DMS53 treated with DMSO at 0.1 percent for 48 hours (cell line): ENCODE measurements at regions not wholly inside any gene's neighbourhood (a gene's known extent, or its start where the extent isn't known, plus 50 kb on each side); places are given as distances from the start of the nearest gene placed in this dataset.
A peak's percentile ranks its signal among the peaks of the same experiment; 100 is the strongest.

ENCODE experiments used
- DNase-seq: peaks from one replicate; lab custom pipeline; 2025; ENCODE audit not compliant: unreplicated experiment; lab: John Stamatoyannopoulos, UW

DNA sequence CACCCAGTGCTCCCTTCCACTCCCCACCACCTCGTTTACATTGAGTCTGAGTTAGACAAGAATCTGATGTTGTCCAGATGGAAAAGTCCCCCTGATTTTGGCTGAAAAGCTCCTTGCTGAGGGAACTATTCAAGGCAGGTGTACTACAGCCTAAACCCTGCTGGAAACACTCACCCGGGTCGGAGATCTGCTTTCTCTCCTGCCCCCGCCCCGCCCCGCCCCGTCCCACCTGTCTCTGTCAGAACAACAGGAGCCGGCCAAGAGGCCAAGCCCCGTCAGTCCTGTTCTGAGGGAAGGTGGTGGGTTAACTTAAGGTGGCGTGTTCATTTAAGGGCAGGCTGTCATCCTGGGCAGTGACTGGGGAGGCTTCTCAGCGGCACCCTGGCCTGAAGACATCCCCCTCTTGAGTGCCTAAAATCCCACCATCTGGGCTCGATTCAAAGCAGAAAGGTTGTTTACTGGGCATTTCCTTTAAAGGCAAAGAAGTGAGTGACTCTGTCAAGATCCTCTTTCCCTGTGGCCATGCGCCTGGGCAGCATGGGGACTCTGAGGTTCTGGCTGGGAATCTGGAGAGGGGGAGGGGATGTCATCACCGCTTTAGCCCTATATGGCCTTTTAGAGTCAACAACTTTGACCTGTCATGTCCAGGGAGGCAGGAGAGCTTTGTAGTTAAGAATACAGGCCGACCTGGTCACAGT lies 71.1 kb upstream of the NEURL1B start:
- DNase-seq, result peak; percentile 75

DNA sequence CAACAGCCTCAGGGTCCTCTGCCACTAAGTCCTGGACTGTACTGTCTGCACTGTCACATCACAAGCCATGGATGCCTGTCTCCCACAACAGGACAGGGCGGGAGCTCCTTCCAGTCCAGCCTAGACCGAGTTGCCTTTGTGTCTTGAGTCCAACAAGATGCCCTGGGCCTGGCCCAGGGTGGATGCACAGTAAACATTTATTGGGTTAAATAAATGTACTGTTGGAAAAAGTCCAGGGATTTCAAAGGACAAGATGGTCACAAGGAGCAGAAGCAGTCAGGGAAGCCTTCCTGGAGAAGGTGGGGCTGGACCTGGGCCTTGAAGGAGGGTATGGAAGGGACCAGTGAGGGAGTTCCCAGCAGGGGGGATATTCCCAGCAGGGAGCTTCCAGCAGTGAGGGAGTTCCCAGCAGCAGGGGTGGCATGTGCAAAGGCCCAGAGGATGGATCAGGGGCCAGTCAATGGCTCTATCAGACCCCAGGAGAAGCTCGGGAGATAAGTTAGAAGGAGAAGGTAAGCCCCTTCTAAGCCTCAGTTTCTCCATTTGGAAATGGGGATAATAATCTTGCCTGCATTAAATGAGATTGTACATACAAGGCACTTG lies 72.7 kb upstream of the NEURL1B start:
- no peak for DNase-seq

DNA sequence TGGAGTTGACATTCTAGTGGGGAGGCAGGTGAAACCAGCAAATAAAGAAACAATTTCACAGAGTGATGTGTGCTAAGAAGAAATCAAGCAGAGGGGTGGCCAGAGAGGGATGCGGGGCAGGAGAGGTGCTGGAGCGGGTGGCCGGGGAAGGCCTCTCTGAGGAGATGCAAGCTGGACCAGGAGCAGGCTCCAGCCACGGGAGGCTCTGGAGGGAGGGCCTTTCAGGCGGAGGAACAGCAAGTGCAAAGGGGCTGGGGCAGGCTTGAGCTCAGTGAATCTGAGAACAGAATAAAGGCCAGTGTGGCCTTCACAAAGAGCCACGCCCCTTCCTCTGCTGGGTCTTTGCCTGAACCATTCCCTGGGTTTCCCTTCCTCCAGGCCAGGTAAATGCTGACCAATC lies 73.2 kb upstream of the NEURL1B start:
- no peak for DNase-seq

DNA sequence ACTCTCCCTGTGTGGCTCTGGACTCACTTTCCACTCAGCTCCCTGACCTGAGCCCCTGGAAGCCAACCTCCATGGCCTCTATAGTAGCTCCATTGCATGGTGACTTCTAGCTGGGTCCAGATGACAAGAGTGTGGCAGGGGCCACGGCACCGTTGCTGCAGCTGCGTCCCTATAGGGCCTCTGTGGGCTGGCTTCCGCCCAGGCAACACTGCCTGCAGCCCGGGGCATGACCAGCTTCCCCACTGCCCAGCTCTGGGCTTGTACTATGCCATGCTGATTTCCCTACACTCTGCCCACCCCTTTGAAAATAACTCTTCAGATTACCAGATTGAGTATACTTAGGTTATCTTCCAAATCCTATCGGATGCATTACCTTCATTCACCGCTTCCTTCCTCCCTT lies 73.8 kb upstream of the NEURL1B start:
- DNase-seq, result no peak

DNA sequence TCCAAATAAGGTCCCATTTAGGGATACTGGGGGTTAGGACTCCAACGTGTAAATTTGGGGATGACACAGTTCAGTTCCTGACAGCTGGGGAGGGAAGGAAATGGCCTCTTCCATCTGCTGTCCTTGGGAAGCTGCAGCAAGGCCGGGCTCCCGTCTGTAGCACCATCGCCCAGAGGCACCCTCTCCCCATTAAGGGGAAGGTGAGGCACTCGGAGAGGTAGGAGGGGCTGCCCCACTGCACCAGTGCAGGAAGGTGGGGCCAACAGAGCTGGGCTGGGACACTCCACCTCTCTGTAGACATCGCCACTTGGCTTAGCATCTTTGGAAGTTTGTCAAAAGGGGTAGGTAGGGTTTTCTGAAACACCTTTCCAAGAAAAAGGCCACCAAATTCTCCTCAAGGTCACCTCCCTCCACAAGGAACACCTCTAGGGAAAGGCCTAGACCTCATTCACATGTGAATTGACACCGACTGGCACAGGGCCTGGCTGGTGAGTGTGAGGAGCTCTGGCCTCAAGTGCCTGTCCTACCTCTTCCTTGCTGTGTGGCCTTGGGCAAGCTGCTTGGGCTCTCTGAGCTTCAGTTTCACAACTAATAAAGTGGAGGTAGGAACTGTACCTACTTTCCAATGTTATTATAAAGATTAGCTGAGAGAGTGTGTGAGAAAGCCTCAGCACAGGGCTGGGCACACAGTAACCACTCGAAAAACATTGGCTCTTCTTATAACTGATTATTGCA lies 75.0 kb upstream of the NEURL1B start:
- DNase-seq, result no peak

DNA sequence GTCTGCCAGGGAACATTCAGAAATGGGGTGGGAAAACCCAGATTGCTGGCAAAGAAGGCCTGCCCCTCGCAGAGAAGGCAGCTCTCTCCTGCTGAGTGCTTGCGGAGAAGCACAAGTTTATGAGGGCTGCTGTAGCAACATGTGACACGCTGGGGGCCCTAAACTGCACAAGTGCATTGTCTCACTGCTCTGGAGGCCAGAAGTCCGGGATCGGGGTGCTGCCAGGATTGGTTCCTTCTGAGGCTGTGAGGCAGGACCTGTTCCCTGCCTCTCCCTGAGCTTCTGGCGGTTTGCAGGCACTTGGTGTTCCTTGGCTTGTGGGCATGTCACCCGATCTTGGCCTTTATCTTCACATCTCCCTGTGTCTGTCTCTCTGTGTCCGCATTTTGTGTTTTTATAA lies 75.6 kb upstream of the NEURL1B start:
- DNase-seq, result no peak

DNA sequence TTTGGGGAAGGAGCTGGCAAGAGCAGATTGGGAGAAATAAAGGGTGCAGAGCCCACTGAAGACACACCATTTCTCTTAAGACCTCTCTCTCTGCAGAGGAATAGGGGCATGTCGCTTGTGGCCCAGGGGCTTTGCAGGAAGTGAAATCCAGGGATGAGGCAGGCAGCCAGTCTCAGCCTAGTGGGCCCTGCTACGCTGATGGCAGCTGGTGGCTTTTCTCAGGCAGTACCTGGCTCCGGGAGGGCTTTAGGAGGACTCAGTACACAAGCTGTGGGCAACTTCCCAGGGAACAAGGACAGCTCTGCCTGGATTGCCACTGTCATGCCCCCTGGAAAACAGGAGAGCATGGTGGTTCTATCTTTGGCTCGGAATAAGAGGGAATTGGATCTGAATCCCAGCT lies 76.2 kb upstream of the NEURL1B start:
- peak; percentile 49 for DNase-seq

DNA sequence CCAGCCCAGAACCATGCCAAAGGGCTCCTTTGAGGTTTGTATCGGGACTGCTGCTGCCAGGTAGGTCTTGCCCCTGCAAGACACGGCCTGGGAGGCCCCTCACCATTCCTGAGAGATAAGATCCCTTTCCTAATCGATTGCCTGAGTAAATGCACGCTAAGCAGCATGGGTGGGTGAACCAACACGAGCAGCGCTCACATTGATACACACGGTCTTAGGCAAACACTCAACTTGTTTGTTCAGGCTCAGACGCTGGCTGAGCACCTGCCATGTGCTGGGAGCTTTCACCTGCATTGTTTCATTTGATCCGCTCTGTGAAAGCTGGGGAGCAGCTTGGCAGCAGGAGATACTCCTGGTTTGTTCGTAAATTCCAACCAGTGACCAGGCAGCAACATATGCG lies 76.9 kb upstream of the NEURL1B start:
- DNase-seq, result peak; percentile 99

DNA sequence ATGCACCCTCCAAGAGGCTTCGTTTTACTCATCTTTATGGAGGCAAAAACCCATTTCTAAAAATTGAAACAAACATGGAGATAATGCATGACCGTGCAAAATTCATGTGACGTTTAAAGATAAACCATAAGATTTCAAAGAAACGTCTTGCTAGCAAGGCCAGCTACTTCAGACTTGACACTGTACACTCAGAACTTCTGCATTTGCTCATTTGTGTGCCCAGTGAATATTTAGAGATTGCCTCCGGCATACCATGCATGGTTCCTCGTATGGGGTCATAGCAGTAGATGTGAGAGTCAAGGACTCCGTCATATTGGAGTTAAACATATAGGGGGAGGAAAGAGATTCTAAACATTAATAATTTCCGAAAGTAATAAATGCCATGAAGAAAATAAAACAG lies 78.6 kb upstream of the NEURL1B start:
- no peak for DNase-seq

DNA sequence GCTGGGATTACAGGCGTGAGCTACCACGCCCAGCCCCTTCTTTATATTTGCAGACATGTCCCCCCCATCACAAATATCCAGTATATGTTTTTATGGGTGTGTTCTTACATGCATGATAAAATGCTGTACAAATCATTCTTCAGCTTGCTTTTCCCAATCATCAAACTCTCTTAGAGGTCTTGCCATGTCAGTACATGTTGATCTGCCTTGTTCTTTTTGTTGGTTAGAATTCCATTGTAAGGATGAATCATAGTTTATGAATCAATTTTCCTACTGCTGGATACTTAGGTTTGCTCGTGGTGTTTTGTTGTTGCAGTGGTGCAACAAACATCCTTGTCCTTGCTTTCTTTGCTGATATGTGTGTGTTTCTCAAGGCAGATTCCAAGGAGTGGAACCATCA lies 79.9 kb upstream of the NEURL1B start:
- DNase-seq, result no peak

DNA sequence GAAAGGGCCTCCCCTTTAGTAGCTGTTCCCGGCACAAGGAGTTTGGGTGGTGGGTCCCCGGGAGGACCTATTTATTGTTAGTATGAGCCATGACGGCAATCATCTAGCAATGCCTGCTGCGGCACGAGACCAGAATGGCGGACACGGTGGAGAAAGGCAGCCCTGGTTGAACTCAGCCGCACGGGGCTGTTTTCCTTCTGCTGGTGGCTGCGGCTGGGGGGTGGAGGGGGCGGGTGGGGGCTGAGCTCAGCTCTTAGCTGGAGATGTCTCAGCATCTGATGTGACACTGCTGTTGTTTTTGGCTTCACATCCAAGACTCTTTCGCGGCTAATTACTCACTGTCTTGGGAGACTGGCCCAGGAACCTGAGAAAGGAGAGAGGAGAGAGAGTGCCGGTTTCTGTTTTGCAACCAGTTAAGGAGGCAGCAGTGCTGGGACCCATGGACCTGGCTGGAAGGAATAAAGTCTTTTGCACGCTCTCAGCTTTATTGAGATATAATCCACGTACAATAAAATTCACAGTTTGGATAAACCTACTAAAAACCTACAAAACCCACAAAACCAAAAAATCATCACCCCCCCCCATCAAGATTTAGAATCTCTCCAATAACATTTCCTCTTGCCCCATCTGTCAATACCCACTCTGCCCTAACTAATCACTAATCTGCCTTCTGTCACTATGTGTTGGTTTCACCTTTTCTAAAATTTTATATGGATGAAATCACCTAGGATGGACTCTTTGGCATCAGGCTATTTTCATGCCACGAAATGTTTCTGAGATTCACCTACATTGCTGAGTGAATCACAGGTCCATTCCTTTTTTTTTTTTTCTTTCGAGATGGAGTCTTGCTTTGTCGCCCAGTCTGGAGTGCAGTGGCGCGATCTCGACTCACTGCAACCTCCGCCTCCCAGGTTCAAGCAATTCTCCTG lies 81.8 kb upstream of the NEURL1B start:
- DNase-seq, result no peak

DNA sequence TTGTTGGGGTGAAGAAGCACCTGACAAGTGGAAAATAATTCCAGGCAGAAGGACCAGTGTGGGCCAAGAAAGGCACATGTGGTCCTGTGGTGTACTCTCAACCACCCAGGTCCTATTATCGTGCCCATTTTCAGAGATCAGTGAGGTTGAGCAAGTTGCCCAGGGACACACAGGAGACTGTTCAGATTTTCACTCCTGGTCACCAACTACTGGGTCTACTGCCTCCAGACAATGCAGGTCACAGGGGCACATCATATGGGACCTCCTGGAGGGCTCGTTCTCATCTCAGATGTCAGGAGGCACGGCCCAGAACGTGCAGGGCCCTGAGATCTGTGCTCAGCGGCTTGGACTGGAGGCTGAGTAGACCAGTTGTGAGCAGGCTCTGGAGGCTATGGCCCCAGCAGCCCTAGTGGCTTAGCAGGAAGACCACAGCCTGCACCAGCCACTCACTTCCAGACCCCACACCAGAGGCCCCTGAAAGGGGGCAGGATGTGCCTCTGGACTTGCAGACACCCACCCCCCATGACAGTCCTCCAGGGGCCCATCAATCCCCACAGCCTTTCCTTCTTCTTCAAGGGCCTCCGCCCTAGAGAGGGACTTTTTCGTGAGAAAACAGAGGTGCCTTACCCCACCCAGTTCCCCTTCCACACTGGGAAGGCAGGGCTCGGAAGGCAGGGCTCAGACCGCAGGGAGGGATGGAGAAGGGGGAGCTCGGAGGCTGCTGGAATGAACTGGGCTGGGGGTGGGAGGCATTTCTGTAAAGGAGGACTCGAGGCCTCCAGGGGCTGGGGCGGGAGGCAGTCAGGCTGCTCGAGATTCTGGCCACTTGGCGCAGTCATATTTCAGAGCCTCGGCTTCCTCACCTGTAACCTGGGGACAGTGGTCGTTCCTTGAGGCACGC lies 82.7 kb upstream of the NEURL1B start:
- DNase-seq, result no peak

DNA sequence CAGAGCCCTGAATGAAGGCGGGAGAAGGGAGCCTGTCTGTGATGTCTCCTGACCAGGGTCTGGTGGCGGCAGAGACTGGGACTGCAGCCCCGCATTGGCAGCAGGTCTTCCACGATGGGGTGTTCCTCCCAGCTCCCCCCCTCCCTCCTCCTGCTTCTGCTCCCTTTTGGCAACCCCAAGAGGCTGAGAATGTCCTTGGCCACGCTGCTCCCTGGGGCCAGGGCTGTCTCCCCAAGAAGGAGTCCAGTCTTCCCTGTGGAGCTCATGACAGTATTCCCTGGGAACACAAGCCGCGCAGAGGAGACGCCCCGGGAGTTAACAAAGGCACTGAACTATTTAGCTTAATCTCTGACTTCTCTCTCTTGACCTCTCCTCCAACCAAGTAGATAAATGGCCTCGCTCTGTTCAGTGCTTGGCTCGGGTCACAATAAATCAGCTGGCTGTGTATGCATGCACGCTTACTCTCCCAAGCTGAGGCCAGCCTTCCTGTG lies 84.0 kb upstream of the NEURL1B start:
- no peak for DNase-seq

DNA sequence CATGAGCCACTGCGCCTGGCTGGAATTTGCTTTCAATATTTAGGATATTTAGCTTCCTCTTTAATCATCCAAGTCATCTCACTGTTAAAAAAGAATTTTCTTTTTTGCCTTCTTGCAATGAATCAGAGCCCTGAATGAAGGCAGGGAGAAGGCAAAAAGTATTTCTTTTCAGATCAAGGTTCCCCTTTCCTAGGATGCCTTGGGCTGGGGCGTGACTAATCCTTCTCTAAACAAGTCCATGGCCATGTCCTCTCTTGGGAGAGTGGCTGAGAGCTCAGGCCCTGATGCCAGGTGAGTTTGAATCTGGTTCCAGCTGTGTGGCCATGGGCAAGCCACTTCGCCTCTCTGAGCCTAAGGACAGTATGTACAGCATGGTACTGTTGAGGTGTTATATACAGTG lies 84.8 kb upstream of the NEURL1B start:
- DNase-seq, result no peak

DNA sequence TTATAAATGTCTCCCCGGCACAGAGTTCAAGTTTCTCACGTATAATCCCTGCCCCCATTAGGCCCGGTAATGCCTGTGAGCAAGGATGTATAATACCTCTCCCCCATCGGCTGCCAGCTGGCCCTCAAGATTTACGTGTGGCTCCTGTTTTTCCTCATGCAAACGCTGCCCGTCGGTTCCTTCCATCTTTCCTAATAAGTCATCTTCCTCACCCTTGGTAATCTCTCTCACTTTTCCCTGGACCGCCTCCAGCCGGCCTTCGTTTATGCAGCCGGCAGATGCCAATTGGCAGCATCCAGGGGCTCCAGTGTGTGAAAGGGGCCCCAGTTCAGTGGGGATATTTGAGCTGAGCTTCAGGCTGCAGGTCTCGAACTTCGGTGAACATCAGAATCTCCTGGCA lies 86.5 kb upstream of the NEURL1B start:
- no peak for DNase-seq

DNA sequence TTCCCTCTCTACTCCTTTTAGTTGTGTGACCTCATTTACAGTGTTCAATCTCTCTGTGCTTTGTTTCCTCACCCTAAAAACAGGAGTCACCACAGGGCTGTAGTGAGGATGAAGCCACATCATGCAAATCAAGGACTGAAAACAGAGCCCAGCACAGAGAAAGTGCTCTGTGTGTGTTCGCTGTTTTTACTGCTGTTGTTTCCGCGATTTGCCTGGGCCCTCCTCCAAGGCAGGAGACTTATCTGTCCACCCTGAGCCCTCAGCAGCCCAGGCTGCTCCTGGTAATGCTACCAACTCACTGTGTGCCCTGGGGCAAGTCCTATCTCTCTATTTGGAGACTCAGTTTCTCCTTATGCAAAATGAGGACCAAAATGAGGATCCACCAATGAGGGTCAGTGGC lies 87.2 kb upstream of the NEURL1B start:
- no peak for DNase-seq

DNA sequence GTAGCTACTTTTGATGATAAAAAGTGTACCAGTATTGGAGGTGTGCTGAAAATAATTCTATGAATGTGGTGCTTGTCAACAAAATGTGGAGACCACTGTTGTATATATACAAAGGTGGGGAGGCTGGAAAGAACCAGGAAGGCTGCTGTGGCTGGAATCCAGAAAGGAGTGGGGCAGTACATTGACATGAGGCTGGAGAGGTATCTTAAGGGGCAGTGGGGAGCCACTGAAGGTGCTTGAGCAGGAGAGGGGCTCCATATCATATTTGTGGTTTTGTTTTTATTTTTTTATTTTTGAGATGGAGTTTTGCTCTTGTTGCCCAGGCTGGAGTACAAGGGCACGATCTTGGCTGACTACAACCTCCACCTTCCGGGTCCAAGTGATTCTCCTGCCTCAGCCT lies 87.9 kb upstream of the NEURL1B start:
- DNase-seq, result no peak

DNA sequence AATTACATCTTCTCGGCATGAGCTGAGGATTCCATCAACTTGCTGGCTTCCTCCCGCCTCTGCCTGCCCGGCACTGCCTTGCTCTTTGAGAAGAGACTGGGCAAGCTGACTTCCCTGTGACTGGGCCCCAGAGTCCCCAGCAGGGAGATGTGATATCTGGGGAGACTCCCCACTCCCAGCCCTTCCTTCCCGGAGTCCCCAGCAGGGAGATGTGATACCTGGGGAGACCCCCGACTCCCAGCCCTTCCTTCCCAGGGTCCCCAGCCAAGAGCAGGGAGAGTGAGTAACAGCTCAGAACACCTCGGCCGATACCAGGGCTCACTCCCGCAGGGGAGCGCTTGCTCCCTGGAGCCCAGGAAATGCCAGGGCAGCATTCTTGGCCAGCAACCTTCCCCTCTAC lies 90.1 kb upstream of the NEURL1B start:
- DNase-seq, result no peak

DNA sequence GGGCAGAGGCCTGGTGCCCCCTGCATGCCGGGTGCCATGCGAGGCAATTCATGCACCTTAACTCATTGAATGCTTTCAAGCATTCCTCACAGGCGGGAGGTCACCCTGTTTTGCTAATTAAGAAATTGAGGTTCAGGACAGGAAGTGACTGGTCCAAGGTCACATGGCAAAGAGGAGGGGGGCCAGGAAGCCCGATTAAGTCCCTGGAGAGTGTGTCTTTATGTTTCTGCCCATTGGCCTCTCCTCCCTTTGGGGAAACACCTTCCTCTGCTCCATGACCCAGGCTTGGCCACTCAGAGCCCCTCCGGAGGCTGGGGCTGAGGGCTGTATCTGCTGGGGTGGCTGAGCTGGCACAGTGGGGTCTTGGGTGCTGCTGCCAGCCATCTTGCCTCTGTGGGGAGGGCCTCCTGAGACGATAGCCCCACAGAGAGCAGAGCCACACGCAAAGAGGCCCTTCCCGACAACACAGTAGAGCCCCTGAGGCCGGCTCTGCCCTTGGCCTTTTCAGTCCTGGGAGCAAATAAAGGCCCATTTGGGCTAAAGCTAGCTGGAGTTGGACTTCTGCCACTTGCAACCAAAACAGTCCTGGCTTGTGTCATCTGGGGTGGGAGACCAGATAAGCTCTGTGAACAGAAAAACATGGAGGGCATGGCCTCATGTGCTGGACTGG lies 90.8 kb upstream of the NEURL1B start:
- DNase-seq, result no peak

DNA sequence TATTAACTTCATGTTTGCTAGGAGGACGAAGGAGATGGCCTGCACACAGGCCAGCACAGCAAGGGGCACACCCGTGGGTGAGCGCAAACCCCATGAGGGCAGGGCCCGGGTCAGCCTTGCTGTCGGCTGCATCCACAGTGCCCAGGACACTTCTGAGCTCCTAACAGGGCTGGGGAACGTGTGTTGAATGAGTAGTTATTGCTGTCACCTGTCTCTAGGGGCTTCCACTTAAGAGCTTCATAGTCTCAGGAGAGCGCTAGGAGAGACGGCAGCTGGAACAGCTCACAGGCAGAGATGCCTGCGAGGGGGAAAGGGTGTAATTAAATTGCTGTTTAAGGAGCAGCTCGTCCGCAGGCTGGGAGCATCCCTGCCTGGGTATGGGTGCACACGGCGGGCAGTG lies 91.4 kb upstream of the NEURL1B start:
- no peak for DNase-seq
